GM21526 (cell line): ENCODE measurements at regions not wholly inside any gene's neighbourhood (a gene's known extent, or its start where the extent isn't known, plus 50 kb on each side); places are given as distances from the start of the nearest gene placed in this dataset.

Experiments
- ATAC-seq: cut with Tn5 transposase; IDR thresholded peaks from one replicate; pipeline ENCODE4 v1.9.1; 2021; ENCODE audit warnings: moderate library complexity; ENCODE audit not compliant: unreplicated experiment, low FRiP score

GRCh38 chr13:84563611-84564010, 681.3 kb upstream of the SLITRK1 start:
- ATAC-seq, result no peak

DNA sequence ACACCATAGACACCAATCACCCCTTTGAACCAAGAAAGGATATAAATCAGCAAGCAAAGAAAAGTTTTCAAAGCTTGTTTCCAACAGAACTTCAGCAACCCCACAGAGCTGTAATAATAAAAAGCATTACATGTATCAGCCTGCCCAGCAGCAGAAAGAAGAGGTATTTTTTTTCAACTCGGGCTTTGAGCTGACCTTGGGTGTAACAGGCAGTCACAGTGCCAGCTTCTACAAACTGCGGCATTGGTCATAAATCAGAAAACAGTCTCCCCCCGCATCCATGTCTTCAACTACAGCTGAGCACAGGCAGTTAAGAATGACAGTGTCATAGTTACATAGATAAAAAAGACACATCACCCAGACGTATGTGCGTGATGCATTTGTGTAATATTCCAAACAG, 671.0 kb upstream of the SLITRK1 start:
- no peak for ATAC-seq

DNA sequence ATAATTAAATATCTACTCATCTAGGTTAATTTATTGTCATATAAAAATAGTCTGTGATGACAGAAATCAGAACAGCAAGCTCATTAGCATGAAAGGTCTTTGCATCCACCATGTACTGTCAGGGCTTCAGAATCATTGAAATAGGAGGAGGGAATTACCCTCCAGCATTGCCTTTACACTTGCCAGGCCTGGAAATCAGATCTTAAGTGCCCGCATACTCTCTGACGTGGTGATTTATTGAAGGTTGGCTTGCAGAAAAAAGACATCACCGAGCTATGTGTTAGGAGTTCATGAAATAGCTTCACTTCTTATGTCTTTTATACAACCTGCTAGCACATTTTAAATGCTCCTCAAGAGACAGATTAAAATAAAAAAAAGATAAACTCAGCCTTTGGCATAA, 661.7 kb upstream of the SLITRK1 start:
- no peak for ATAC-seq

- no peak for ATAC-seq
Observed at GRCh38 chr13:84542348-84542747, 660.1 kb upstream of the SLITRK1 start.

DNA sequence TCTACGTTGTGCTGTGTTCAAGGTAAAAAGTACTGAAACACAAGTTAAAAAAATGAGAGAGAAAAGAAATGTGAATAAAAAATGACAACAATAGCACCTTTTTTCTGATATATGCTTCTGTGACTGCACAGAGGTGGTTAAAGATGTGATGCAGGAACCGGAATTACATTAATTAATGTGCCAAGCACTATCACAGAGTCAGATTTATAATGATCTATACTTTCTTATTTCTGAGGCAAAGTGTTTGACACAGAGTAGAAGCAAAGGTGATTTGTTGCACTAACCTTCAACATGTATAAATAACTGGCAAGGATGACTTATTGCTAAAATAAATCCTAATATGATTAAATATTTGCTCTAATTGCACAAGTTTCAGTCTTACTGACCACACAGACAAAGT, 654.6 kb upstream of the SLITRK1 start:
- ATAC-seq, result no peak

- ATAC-seq, result no peak
Observed at GRCh38 chr13:84528408-84529070, 646.3 kb upstream of the SLITRK1 start.

GRCh38 chr13:84525865-84526264, 643.6 kb upstream of the SLITRK1 start:
- ATAC-seq, result no peak

DNA sequence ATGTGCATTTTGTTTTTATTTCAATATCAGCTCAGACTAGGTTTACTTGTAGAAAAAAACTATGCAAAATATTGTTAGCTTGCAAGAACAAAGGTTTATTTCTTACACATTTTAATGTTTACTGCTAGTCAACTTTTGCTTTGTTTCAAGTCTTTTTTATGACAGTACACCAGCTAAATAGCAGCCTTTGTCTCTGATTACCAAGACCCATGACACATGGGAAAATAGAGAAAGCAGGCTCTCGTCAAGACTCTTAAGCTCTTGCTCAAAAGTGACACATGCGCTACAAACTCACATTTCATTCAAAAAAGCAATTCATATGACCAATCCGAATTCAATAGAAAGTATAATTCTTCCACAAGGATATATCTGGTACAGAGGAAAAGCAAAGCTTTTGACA, 642.3 kb upstream of the SLITRK1 start:
- no peak for ATAC-seq

- ATAC-seq, result no peak
Observed at GRCh38 chr13:84500016-84500415, 617.7 kb upstream of the SLITRK1 start.

DNA sequence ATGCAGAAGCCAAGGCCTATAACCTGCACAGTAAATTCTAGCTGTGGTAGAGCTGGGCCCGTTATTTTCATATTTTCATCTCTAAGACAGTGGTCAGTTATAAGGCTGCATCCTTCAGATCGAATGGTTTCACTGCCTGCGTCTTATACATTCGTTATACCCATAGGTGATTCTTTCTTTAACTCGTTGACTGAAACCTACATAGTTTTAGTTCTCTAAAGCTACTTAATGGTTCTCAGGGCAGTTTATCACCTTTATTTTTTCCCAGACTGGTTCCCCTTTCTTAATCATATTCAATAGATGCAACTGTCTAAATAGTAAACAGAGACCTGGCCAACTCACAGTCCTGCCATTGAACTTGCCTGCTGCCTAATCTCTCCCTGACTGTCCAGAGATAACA, 615.3 kb upstream of the SLITRK1 start:
- no peak for ATAC-seq

DNA sequence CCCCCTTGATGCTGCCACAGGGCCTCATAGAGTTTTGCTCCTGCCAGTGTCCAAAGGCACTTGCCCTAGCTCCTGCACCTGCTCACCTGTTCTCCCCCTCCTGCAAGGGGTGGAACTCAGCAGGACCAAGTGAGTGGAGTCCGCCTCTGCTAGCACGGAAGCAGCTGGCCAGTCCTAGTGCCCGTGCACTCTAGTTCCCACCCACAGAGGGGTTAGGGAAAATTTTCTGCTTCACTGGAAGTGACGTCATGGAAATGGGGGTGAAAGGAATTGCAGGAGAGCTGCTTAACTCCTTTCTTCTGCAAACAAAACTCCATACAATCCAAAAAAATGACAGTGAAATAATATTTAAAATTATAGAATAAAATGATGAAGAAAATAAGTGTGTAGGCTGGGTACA, 609.7 kb upstream of the SLITRK1 start:
- ATAC-seq, result no peak

GRCh38 chr13:84487752-84488151, 605.5 kb upstream of the SLITRK1 start:
- ATAC-seq, result no peak

DNA sequence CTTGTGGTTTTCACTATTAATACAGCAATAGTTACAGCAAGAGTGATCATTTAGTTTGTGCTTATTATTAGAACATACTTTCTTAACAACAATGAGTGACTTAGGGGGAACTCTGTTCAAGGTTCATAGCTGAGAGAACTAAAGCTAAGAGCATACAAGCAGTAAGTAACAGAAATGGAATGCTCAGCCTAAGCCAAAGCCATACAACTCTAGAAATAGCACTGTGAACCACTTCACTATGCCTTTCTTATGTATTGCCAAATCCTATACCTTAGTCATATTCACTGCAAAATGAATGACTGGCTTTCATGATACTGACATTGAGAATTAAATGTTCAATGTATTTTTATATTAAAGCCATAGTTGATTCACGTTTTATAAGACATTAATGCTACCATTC, 599.7 kb upstream of the SLITRK1 start:
- ATAC-seq, result no peak

- ATAC-seq, result no peak
Observed at GRCh38 chr13:84479656-84480055, 597.4 kb upstream of the SLITRK1 start.

DNA sequence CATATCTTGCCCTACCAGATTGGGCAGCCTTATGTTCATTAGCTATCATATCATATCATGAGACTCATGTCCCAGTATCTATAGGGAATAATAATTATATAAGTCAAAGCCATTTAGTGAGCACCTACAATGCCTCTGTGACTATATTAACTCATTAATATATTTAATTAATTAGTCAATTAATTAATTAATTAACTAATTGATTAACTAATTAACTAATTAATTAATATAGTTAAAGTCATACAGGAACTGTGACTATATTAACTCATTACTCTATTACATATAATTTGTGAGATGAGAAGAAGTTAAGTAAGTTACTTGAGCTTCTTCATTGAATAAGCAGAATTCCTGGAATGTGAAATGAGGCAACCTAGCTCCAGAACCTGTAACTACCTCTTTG, 588.3 kb upstream of the SLITRK1 start:
- no peak for ATAC-seq

- no peak for ATAC-seq
Observed at GRCh38 chr13:84466461-84466860, 584.2 kb upstream of the SLITRK1 start.

GRCh38 chr13:84460989-84461388, 578.7 kb upstream of the SLITRK1 start:
- no peak for ATAC-seq

GRCh38 chr13:84455143-84455905, 573.0 kb upstream of the SLITRK1 start:
- no peak for ATAC-seq

DNA sequence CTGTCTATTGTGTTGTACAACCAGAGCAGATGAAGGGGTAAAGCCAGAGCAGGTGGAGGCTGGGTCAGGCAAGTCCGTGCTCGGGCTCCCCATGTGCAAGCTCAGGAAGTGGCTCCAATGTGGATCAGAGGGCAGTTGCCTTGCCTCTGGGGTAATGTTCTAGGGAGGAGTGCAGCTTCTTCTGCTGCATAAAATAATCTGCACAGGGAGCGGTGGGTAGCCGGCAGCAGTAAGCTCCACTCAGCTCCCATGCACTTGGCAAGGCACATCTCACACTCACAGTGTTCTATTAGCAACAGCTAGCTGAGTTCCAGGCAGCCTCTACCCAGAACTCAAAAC, 565.3 kb upstream of the SLITRK1 start:
- ATAC-seq, result no peak

GRCh38 chr13:84446972-84447639, 564.8 kb upstream of the SLITRK1 start:
- ATAC-seq, result no peak

GRCh38 chr13:84445776-84446175, 563.5 kb upstream of the SLITRK1 start:
- no peak for ATAC-seq

DNA sequence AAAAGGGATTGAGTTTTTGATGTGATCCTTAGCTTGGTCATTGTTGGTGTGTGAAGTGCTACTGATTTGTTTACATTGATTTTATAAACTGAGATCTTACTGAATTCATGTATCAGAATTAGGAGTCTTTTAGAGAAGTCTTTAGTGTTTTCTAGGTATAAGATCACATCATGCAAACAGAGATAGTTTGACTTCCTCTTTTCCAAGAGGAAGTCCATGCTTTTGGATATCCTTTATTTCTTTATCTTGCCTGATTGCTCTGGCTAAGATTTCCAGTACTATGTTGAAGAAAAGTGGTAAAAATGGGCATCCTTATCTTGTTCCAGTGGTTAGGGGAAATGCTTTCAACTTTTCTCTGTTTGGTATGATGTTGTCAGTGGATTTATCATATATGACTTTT, 561.2 kb upstream of the SLITRK1 start:
- no peak for ATAC-seq
